Lung (tissue), 11 donors: ENCODE measurements at regions not wholly inside any gene's neighbourhood (a gene's known extent, or its start where the extent isn't known, plus 50 kb on each side); places are given as distances from the start of the nearest gene placed in this dataset.

Experiments
- ATAC-seq: fragments of 200-7000 bp; cut with Tn5 transposase; one replicate; pipeline ENCODE4 v1.9.1; 2020; ENCODE audit warnings: moderate number of reproducible peaks; ENCODE audit not compliant: insufficient read depth, low FRiP score
- DNase-seq, 3 donors: peaks; one replicate each; pipeline ENCODE4 v3.0.0-alpha.2; 2013 to 2017
- H3K27ac ChIP-seq, 2 donors: one replicate each; pipeline ENCODE4 v1.5.1; 2013; ENCODE audit warnings: mild to moderate bottlenecking in 2 of 2, moderate library complexity in 2 of 2, control low read depth in 1 of 2, inconsistent platforms in 1 of 2, low read depth in 1 of 2, low read length in 1 of 2
- H3K27me3 ChIP-seq, 3 donors: one replicate each; pipeline ENCODE4 v1.5.1; 2013; ENCODE audit warnings: low read length in 2 of 3; ENCODE audit not compliant: control insufficient read depth in 3 of 3, insufficient read depth in 3 of 3
- H3K36me3 ChIP-seq, 4 donors: one replicate each; pipeline ENCODE4 v1.5.1; 2013; ENCODE audit warnings: low read length in 4 of 4, mild to moderate bottlenecking in 1 of 4, moderate library complexity in 1 of 4; ENCODE audit not compliant: control insufficient read depth in 4 of 4, insufficient read depth in 4 of 4
- H3K4me1 ChIP-seq, 5 donors: one replicate each; pipeline ENCODE4 v1.5.1; 2013; ENCODE audit warnings: low read length in 5 of 5, mild to moderate bottlenecking in 2 of 5, moderate library complexity in 1 of 5; ENCODE audit not compliant: control insufficient read depth in 5 of 5, insufficient read depth in 5 of 5
- H3K4me3 ChIP-seq: one replicate; pipeline ENCODE4 v1.5.1; 2013; ENCODE audit warnings: mild to moderate bottlenecking, control low read depth, moderate library complexity
- H3K9ac ChIP-seq, 2 donors: one replicate each; pipeline ENCODE4 v1.5.1; 2013; ENCODE audit warnings: low read length in 2 of 2, control low read depth in 1 of 2; ENCODE audit not compliant: insufficient read depth in 1 of 2
- H3K9me3 ChIP-seq, 4 donors: one replicate each; pipeline ENCODE4 v1.5.1; 2013; ENCODE audit warnings: low read length in 3 of 4, mild to moderate bottlenecking in 1 of 4, moderate library complexity in 1 of 4; ENCODE audit not compliant: control insufficient read depth in 4 of 4, insufficient read depth in 3 of 4
- CTCF ChIP-seq: IDR thresholded peaks from 2 replicates; pipeline ENCODE4 v1.5.1; 2012; ENCODE audit warnings: mild to moderate bottlenecking; ENCODE audit errors: control extremely low read depth, extremely low read depth
- WGBS, 2 donors: extraction: QIAGEN DNeasy Blood & Tissue Kit; methylation state at CpG; one replicate each; pipeline ENCODE4 v1.1.7; 2013; 5-methylcytosine and 5-hydroxymethylcytosine counted together
- donor health status: control.
- donor health status: control.
- donor health status: Bipolar disorder and iron deficiency.
- donor health status: healthy.
- donor health status: DM: yes; HTN: yes; CAD: no.

- Histone ChIP-seq H3K4me3 (no peak overlapping the region), H3K9me3 (peaks cover 0 to 2% (median 0%) of the 10 kb centered on the region in 4 donors), H3K27me3 (no peaks in the 10 kb centered on the region), H3K4me1 (peaks cover 0 to 26% (median 2%) of the 10 kb centered on the region in 5 donors), H3K27ac (no peak overlapping the region), H3K36me3 (no peaks in the 10 kb centered on the region), H3K9ac (no peak overlapping the region)
- ATAC-seq (no peak), DNase-seq (peak in 2 of 3 donors; percentile 18 to 38)
- 66 to 81% methylated on average over 7 of the region's 7 CpGs for WGBS, 2 donors
- TF ChIP-seq CTCF = no peak
Observed at GRCh38 chr3:189458528-189458927, 172.7 kb upstream of the TP63 start.

- Histone ChIP-seq H3K4me3 (no peak overlapping the region), H3K27me3 (no peaks in the 10 kb centered on the region), H3K4me1 (peaks cover 0 to 19% (median 2%) of the 10 kb centered on the region in 5 donors), H3K27ac (no peak overlapping the region), H3K9ac (no peak overlapping the region), H3K36me3 (no peaks in the 10 kb centered on the region), H3K9me3 (peaks cover 0 to 2% (median 0%) of the 10 kb centered on the region in 4 donors)
- TF ChIP-seq CTCF = no peak
- ATAC-seq = no peak
- 44 to 55% methylated on average over 2 of the region's 2 CpGs for WGBS, 2 donors
- DNase-seq = peak in 1 of 3 donors; percentile 9
Observed at GRCh38 chr3:189459231-189459630, 172.0 kb upstream of the TP63 start.

GRCh38 chr3:189460511-189460910 is 170.7 kb upstream of the TP63 start:
- WGBS, 2 donors = 77 to 95% methylated on average over 2 of the region's 2 CpGs
- Histone ChIP-seq H3K4me1 (peaks cover 0 to 18% (median 0%) of the 10 kb centered on the region in 5 donors), H3K9me3 (peaks cover 0 to 2% (median 0%) of the 10 kb centered on the region in 4 donors), H3K27ac (no peak overlapping the region), H3K9ac (no peak overlapping the region), H3K4me3 (no peak overlapping the region), H3K36me3 (no peaks in the 10 kb centered on the region), H3K27me3 (no peaks in the 10 kb centered on the region)
- DNase-seq = no peak
- no peak for ATAC-seq
- TF ChIP-seq CTCF = no peak

- Histone ChIP-seq H3K9me3 (peaks cover 0 to 2% (median 0%) of the 10 kb centered on the region in 4 donors), H3K4me3 (no peak overlapping the region), H3K9ac (no peak overlapping the region), H3K27ac (no peak overlapping the region), H3K27me3 (no peaks in the 10 kb centered on the region), H3K36me3 (no peaks in the 10 kb centered on the region), H3K4me1 (no peaks in the 10 kb centered on the region)
- ATAC-seq = no peak
- no peak for TF ChIP-seq CTCF
- DNase-seq = no peak
- 95% methylated on average over 2 of the region's 2 CpGs for WGBS, 2 donors
Observed at GRCh38 chr3:189464799-189465198, 166.4 kb upstream of the TP63 start.
